ENCODE measurements at regions not wholly inside any gene's neighbourhood (a gene's known extent, or its start where the extent isn't known, plus 50 kb on each side); places are given as distances from the start of the nearest gene placed in this dataset.

GRCh38 chr1:61583703-61584102 is 141.2 kb downstream of the TM2D1 start:
- TF ChIP-seq SRF (IDR thresholded peaks at IDR 0.05; ENCODE audit: low read depth, low read length) = no peak
- no peak for TF ChIP-seq GABPA (IDR thresholded peaks at IDR 0.05; ENCODE audit: borderline replicate concordance, insufficient read depth, low read length)
